HG03280 (cell line): ENCODE measurements at regions not wholly inside any gene's neighbourhood (a gene's known extent, or its start where the extent isn't known, plus 50 kb on each side); places are given as distances from the start of the nearest gene placed in this dataset.
"Not testable (repeated sequence)": the region's sequence is repeated elsewhere in the genome, so short reads cannot be mapped to it uniquely, and the experiment has no call there.

ENCODE experiments used
- ATAC-seq: cut with Tn5 transposase; IDR thresholded peaks from one replicate; pipeline ENCODE4 v1.9.1; 2021; ENCODE audit warnings: mild to moderate bottlenecking, moderate library complexity; ENCODE audit not compliant: unreplicated experiment

- ATAC-seq = no peak
Measured at GRCh38 chr20:23299673-23300050, 50.9 kb upstream of the NXT1 start.

DNA sequence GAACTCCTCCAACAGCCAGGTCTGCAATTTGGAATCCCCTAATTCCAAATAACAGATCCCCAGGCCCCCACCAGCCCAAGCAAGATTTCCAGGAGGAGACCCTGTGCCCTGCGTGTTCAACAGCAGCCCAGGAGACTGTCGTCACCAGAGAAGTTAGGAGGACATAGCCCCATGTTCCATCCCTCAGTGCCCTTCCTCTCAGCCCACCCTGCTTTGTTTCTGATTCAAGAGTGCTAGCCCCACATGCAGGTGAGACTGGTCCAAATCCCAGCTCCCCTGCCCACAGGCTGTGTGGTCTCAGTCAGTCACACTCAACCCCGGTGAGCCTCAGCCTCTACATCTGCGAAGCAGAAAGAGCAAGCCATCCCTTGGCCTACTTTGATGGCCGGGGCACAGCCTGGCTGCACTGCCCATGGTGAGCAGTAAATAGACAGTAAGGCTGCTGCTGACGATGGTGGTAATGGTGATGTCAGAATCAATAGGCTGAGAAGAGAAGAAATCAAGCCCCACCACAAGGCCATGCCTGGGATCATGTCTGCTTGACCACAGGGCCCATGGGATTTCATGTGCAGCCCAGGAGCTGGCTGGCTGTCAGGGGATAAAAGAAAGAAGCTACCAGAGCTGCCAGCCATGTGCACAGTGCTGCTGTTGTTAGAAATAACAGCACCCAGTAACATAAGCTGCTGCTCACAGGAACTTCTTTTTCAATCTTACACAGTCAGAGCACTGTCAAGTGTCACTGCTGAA is 51.5 kb upstream of the NXT1 start:
- ATAC-seq = no peak

DNA sequence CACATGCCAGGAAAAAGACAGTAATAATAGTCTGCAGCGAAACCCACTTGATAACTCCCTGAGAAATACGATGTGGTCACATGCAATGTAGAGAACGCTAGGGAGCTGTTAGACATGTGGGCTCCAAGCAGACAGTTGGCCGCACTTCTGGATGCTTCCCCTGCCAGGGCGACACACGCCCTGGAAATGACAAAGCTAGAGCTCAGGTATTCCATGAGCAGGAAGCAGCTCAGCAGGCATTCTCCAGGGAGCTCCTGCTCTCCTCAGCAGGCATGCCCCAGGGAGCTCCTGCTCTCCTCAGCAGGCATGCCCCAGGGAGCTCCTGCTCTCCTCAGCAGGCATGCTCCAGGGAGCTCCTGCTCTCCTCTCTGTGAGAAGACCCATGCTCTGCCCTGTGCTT is 52.4 kb upstream of the NXT1 start:
- no peak for ATAC-seq

DNA sequence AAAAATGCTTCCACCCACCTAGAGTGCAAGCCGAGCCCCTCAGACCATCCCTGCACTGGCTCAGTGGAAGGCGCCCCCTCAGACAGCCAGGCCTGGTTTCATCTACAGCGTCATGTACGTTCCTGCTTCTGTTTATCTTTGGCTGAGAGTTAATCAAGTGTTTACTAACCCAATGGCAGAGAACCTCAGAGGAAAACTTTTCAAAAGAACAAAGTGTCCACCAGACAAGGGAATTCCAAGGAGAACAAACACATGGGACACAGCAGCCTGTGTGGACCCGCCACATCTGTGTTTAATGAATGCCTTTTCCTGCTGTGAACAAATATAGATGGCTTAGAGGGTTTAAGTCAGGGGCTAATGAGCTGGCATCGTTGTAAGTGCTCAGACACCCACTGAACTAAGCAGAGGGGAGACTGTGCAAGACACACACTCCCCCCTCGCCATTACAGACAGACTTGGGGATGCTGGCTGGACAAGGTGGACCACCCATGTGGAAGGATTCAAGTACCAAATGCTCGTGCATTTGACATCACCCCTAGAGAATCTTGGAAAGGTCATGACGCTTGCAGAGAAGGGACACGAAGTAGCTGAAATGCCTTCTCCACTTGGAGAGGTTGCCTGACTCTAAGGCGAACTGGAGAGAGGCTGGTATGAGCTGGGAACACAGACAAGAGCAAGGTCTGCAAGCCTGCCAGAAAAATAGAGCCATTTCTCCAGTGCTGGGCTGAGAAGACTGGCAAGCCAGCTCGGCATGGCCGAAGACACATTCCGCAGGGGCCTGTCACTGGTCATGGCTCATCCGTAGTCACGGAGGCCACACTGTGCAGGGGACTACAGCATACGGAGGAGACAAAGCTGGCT is 53.5 kb upstream of the NXT1 start:
- no peak for ATAC-seq

DNA sequence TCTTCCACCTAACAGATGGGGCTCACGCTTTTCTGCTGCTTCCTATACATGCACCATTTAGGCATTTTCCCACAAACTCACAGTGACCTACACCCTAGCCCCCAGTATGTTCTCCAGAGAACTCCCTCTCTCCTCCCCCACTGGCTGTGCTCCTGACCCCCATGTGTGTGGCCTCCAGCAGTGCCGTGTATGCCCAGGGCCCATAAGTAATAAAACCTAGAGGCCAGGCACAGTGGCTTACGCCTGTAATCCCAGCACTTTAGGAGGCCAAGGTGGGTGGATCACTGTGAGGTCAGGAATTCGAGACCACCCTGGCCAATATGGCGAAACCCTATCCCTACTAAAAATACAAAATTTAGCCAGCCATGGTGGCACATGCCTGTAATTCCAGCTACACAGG is 54.7 kb upstream of the NXT1 start:
- ATAC-seq = no peak

DNA sequence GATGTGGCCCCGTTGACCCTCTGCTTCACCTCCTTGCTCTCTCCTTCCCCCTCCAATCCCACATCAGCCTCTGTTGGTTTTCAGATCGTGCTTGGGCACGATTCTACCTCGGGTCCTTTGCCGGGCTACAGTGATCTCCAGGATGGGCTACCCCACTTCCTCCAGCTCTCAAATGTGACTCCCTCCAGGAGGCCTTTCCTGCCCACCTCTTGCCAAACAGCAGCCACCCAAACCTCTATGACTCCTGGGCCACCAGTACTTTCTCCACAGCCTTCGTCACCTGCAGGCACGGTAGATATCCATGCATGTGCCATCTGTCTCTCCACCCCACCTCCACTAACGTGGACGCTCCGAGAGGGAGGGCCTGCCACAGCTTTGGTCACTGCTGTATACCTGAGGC is 55.9 kb upstream of the NXT1 start:
- no peak for ATAC-seq

DNA sequence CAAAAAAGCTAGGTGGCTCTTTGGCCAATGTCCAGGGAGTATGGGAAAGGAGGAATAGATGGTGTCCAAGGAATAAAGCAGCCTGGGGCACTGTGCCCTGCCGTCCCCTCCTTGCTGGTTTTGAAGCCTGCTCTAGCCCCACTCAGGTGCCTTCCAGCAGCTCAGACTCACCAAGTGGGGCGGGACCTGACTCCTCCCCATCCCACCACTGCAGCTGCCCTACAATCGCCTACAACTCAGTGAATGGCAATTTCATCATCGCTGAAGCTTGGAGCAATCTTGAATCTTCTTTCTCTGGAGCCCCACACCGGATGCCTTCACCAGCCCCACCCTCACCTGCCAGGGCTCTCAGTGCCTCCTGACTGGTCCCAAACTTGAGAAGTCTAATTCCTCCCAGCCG is 56.4 kb upstream of the NXT1 start:
- no peak for ATAC-seq

DNA sequence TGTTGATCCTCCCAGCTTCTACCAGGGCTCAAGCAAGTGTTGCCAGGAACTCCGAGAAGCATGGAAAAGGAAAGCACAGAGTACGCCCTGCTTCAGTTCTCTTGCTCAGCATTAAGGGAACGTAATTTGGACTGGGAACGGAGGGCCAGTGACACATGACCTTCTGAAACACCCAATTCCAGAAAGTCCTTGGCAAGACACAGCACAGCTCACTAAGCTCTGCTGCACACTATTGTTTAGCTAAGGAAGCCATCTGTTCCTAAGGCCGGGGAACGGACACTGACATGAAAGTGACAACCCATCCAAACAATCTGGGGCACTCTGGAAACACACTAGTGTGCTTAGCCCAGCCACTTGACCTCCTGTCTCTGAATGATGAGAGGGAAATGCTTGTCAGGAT is 56.9 kb upstream of the NXT1 start:
- no peak for ATAC-seq

DNA sequence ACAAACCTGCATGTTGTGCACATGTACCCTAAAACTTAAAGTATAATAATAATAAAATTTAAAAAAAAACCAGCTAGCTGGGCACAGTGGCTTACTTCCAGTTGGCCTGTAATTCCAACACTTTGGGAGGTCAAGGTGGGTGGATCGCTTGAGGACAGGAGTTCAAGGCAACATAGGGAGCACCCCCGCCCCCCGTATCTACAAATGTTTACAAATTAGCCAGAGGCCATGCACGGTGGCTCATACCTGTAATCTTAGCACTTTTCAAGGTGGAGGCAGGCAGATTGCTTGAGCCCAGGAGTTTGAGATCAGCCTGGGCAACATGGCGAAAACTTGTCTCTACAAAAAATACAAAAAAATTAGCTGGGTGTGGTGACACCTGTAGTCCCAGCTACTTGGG is 58.3 kb upstream of the NXT1 start:
- not testable (repeated sequence) for ATAC-seq

DNA sequence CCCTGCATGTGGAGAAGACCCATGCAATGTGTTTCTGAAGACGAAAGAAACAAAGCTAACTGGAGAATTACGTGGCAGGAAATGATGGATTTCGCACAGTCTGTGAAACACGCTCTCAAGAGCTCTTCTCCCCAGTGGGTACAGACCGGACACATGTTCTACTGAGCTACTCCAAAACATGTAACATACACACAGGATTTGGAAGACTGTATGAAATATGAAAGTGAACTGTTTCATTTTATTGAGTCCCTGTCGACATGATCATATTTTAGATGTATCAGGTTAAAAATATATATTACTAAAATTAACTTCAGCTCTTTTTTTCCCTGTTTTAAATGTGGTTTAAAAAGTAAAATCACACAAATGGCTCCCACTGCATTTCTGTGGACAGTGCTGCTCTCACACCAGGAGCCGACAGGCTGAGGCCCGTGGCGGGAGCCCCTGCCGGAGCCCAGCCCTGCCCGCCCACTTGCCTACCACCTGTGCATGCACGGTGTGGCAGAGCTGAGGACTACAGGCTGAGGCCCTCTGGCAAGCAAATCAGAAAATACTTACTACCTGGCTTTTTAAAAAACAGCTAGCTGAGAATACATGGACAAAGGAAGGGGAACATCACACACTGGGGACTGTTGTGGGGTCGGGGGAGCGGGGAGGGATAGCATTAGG is 58.9 kb upstream of the NXT1 start:
- no peak for ATAC-seq

DNA sequence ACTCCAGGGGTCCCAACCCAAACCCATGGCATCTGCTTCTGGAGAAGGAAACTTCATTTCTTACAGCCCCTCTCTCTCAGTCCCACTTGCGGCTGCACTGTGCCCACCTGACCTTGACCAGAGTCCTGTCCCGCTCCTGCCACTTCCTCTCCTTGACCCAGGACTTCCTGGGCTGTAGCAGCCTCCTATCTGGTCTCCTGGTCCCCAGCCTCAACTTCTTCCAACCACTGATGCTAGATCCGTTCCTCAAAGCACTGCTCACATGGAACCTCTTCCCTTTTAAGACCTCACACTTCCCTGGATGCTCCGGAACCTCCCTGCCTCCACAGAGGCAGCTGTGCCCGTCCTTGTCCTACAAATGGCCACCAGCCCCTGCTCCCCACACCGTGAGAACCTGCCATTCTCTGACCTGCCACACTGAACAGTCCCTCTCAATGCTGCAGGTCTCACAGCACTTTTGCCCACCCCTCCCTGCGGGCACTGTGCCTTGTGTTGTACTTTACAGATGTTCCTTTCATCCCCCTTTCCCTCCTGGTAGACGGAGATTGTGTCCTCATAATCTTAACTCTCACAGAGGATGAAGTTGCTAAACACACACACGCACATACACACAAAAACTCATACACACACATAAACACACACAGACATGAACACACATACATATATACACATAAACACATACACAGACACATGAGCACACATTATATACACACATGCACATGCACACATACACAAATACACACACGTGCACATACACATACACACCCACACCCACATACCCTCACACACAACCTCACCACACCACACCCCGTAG is 59.6 kb upstream of the NXT1 start:
- no peak for ATAC-seq

DNA sequence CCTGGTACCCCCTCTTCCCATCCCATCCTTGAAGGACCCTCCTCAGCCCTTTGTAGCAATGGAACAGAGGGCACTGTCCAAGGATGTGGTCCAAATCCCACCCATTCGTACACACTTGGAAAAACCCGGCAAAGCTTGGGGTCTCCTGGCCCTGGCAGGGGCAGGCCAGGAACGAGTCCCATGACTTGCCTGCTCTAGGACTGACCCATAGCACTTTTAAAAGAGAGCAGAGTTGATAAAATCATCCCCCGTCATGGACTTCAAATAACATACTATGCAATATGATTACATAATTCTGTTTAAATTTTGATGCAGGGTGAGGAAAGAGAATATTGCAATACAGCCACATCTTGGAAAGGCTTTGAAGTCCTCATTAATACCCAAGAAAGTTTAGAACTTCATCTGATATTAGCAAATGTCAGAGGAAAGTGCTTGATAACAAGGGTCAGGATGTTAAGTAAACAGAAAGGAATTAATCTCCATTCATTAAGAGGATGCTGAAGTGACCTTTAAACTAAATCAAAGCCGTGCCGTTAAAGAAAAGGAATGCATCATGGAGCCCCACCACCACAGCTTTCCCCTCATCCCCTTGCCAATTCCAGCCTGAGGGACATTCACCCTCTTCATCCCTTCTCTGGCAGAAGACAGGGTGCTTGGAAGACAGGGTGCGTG is 60.7 kb upstream of the NXT1 start:
- no peak for ATAC-seq

DNA sequence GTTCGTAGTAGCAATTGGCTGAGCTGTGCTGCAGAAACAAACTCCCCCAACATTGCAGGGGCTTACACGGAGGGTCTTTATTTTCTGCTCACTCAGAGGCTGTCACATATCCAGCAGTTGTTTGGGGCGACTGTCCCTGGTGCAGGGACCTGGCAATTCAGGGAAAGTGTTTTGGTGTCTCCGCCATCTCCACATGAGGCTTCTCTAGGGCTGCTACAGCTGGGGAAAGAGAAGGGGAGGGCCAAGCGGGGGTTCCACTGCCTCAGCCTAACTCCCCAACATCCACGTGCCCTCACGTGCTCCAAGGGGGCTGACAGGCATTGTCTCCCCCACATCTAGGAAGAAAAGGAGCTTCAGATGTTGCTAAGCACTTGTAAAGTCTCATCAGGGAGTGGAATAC is 61.3 kb upstream of the NXT1 start:
- no peak for ATAC-seq

GRCh38 chr20:23287354-23288190 is 63.0 kb upstream of the NXT1 start:
- ATAC-seq = no peak

DNA sequence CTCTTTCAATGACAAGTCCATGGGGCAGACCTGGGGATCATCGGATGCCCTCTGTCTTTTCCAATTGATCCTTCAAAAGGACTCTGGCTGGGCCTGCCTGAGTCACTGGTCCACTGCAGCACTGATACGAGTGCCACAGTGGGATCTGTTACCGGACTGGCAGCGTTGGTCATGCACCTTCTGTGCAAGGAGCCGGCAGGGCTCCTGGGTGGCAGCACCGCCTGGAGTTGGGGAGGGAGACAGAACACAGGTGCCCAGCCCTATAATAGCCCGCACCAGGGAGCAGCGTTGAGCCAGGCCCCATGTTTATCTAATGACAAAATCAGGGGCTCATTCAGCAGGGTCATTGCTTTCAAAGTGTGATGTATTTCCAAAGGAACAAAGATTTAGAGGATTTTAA is 64.2 kb upstream of the NXT1 start:
- no peak for ATAC-seq

GRCh38 chr20:23285536-23285935 is 65.1 kb upstream of the NXT1 start:
- ATAC-seq = no peak

DNA sequence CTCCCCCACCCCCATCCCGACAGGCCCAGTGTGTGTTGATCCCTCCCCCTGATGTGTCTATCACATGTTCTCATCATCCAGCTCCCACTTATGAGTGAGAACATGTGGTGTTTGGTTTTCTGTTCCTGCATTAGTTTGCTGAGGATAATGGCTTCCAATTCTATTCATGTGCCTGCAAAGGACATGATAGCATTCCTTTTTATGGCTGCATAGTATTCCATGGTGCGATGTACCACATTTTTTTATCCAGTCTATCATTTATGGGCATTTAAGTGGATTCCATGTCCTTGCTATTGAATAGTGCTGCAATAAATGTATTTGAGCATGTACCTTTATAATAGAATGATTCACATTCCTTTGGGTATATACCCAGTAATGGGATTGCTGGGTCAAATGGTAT is 66.6 kb upstream of the NXT1 start:
- no peak for ATAC-seq

- ATAC-seq = no peak
Measured at GRCh38 chr20:23283096-23283850, 67.3 kb upstream of the NXT1 start.

DNA sequence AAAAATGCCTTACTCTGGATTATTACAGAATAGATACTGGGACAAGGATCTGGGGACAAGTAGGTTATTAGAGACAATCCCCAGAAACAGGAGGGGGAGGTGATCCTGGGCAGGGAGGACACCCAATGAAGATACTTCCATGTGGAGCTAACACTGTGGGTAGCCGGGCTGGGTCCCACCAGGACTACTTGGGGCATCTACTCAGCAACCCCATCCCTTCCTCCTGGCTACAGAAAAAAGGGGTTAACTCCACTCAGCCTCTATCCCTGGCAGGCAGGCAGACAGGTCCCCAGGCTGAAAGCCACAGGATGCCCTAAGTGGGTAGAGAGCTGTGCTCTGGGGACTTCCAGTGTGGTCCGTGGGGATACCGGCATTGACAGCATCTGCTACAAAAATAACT is 68.0 kb upstream of the NXT1 start:
- no peak for ATAC-seq
